ENCODE measurements at regions not wholly inside any gene's neighbourhood (a gene's known extent, or its start where the extent isn't known, plus 50 kb on each side); places are given as distances from the start of the nearest gene placed in this dataset.

- TF ChIP-seq CTCF (IDR thresholded peaks at IDR 0.05; ENCODE audit: insufficient read depth, low read length): no peak
- TF ChIP-seq REST (IDR thresholded peaks at IDR 0.05; ENCODE audit: insufficient replicate concordance, low read depth): no peak
- no peak for TF ChIP-seq POLR2AphosphoS5 (IDR thresholded peaks at IDR 0.05; ENCODE audit: low read depth)
- no peaks in the 10 kb centered on the region for H3K27me3 ChIP-seq (ENCODE audit: insufficient read depth, poor library complexity, severe bottlenecking)
- H3K4me3 ChIP-seq (replicated peaks; ENCODE audit: insufficient read depth, low read length): no peak overlapping the region
- H3K27ac ChIP-seq (replicated peaks): no peak overlapping the region
- no peak for DNase-seq (ENCODE audit: low read depth in 1 of 2, low spot score in 1 of 2)
Observed at GRCh38 chr9:13929013-13929412, 384.9 kb downstream of the NFIB start.

GRCh38 chr9:13923381-13923780, 390.6 kb downstream of the NFIB start:
- Histone ChIP-seq H3K4me3 (replicated peaks; ENCODE audit: insufficient read depth, low read length) (no peak overlapping the region), H3K27me3 (ENCODE audit: insufficient read depth, poor library complexity, severe bottlenecking) (no peaks in the 10 kb centered on the region), H3K27ac (replicated peaks) (no peak overlapping the region)
- DNase-seq (ENCODE audit: low read depth in 1 of 2, low spot score in 1 of 2): no peak
- TF ChIP-seq SPI1 (IDR thresholded peaks at IDR 0.05; ENCODE audit: borderline replicate concordance, low read depth) (no peak), REST (IDR thresholded peaks at IDR 0.05; ENCODE audit: insufficient replicate concordance, low read depth) (no peak), CTCF (IDR thresholded peaks at IDR 0.05; ENCODE audit: insufficient read depth, low read length) (no peak), GABPA (IDR thresholded peaks at IDR 0.05; ENCODE audit: low read depth) (no peak), POLR2AphosphoS5 (IDR thresholded peaks at IDR 0.05; ENCODE audit: low read depth) (no peak)

- no peak for TF ChIP-seq REST (IDR thresholded peaks at IDR 0.05; ENCODE audit: insufficient replicate concordance, low read depth)
- no peak for TF ChIP-seq CTCF (IDR thresholded peaks at IDR 0.05; ENCODE audit: insufficient read depth, low read length)
- TF ChIP-seq SPI1 (IDR thresholded peaks at IDR 0.05; ENCODE audit: borderline replicate concordance, low read depth): no peak
- no peak for TF ChIP-seq GABPA (IDR thresholded peaks at IDR 0.05; ENCODE audit: low read depth)
- no peak for TF ChIP-seq POLR2AphosphoS5 (IDR thresholded peaks at IDR 0.05; ENCODE audit: low read depth)
- H3K27me3 ChIP-seq (ENCODE audit: insufficient read depth, poor library complexity, severe bottlenecking): no peaks in the 10 kb centered on the region
- H3K27ac ChIP-seq (replicated peaks): no peak overlapping the region
- no peak for DNase-seq (ENCODE audit: low read depth in 1 of 2, low spot score in 1 of 2)
- no peak overlapping the region for H3K4me3 ChIP-seq (replicated peaks; ENCODE audit: insufficient read depth, low read length)
Observed at GRCh38 chr9:13920557-13920956, 393.4 kb downstream of the NFIB start.
